ENCODE measurements at regions not wholly inside any gene's neighbourhood (a gene's known extent, or its start where the extent isn't known, plus 50 kb on each side); places are given as distances from the start of the nearest gene placed in this dataset.

DNA sequence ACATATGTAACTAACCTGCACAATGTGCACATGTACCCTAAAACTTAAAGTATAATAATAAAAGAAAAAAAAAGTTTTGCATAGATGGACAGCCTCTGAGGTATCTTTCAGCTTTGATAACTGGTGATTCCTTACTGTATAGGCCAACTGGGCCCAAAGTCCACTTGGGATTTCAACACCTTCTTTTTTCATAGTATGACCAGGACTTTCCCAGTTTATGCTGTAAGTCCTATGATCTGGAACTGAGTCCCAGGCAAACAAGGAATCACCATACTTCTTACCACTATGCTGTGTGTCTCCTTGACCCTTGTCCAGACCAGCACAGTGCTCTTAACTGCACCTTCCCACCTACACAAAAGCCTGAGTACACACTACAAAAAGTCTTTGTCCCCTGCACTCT, 205.1 kb upstream of the RBBP8 start:
- Mint-ChIP-seq H3K27me3 (no peaks in the 10 kb centered on the region), H3K9me3 (no peaks in the 10 kb centered on the region), H3K27ac (no peak overlapping the region), H3K36me3 (no peaks in the 10 kb centered on the region), H3K4me3 (no peak overlapping the region), H3K4me1 (ENCODE audit: unreplicated experiment) (peaks cover 17% of the 10 kb centered on the region)
- DNase-seq (ENCODE audit: extremely low spot score, unreplicated experiment) = no peak
- no peak for TF ChIP-seq CTCF (conservative IDR thresholded peaks at IDR 0.05)

DNA sequence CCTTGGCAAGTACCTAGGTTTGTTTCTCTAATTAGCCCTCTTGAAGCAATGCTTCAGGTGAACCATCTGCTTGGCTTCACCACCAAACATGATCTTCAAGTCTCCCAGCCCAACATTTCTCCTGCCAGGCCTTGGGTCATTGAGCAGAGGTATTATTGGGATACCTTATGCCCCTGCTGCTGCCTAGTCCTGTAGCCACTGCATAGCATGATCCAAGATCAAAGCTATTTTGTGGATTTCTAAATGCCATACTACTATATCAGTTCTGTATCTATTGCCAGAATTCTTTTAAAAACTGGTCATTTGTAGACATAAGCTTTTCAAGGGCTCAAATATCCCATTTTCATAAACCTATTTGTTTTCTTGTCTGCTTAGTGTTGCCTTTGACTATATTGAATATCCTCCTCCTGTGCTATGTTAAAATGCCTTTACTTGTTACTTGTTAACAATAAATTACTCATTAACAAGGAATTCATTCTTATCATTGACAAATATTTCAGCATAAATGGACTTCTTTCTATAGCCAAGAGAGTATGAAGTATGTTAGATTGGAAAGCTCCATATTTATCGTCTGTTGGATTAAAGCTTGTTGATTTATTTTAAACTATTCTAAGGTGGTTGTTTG, 204.5 kb upstream of the RBBP8 start:
- no peak for TF ChIP-seq CTCF (conservative IDR thresholded peaks at IDR 0.05)
- no peaks in the 10 kb centered on the region for H3K27me3 Mint-ChIP-seq
- no peak for DNase-seq (ENCODE audit: extremely low spot score, unreplicated experiment)
- no peaks in the 10 kb centered on the region for H3K9me3 Mint-ChIP-seq
- no peaks in the 10 kb centered on the region for H3K36me3 Mint-ChIP-seq
- no peak overlapping the region for H3K27ac Mint-ChIP-seq
- H3K4me3 Mint-ChIP-seq = no peak overlapping the region
- peaks cover 11% of the 10 kb centered on the region for H3K4me1 Mint-ChIP-seq (ENCODE audit: unreplicated experiment)

DNA sequence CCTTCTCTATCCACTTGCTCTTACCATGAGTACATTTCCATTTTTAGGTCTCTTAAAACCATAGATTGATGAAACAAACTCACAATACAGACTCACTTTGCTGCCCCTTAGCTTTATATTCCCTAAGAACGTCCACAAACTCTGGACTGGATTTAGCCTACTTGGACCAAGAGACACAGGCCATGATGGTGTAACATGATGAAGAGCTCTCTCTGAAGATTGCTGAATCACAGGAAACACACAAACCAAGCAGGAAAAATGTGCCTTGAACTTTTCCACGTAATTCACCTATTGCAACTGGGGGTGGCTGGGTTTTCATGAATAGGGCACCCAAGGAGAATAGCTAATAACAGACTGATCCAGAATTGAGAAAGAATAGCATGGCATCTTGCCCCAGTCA, 201.7 kb upstream of the RBBP8 start:
- H3K9me3 Mint-ChIP-seq = no peaks in the 10 kb centered on the region
- H3K27me3 Mint-ChIP-seq = no peaks in the 10 kb centered on the region
- DNase-seq (ENCODE audit: extremely low spot score, unreplicated experiment) = no peak
- H3K36me3 Mint-ChIP-seq = no peaks in the 10 kb centered on the region
- H3K4me3 Mint-ChIP-seq = no peak overlapping the region
- no peak for TF ChIP-seq CTCF (conservative IDR thresholded peaks at IDR 0.05)
- no peak overlapping the region for H3K27ac Mint-ChIP-seq
- peaks cover 18% of the 10 kb centered on the region for H3K4me1 Mint-ChIP-seq (ENCODE audit: unreplicated experiment)

DNA sequence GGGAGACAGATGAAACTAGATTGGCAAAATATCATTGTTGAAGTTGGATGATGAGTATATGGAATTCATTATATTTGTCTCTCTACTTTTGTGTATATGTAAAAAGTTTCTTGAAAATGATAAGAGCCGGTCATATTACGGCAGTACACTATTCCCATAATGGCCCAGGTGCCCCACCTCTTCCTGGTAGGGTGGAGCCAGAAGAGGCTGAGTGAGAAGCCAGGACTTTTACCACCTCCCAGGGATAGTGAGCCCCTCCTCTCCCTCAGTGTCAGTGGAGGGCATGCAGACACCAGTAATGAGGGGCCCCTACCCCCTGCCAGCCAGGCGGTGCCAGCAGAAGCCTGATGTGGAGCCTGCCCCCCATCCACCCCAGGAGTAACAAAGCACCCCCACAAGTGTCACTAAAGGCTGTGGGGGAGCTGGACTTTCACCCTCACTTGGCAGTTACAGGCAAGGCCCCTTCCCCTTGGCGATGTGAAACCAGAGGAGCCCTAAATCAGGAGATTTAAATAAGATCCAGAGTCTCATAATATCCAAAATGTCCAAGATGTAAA, 198.9 kb upstream of the RBBP8 start:
- Mint-ChIP-seq H3K27ac (no peak overlapping the region), H3K4me1 (ENCODE audit: unreplicated experiment) (peaks cover 18% of the 10 kb centered on the region), H3K9me3 (no peaks in the 10 kb centered on the region), H3K4me3 (no peak overlapping the region), H3K27me3 (no peaks in the 10 kb centered on the region), H3K36me3 (no peaks in the 10 kb centered on the region)
- DNase-seq (ENCODE audit: extremely low spot score, unreplicated experiment) = no peak
- TF ChIP-seq CTCF (conservative IDR thresholded peaks at IDR 0.05) = no peak

GRCh38 chr18:22734791-22735627, 198.1 kb upstream of the RBBP8 start:
- H3K27ac Mint-ChIP-seq = no peak overlapping the region
- H3K9me3 Mint-ChIP-seq = no peaks in the 10 kb centered on the region
- TF ChIP-seq CTCF (conservative IDR thresholded peaks at IDR 0.05) = no peak
- no peaks in the 10 kb centered on the region for H3K27me3 Mint-ChIP-seq
- peaks cover 18% of the 10 kb centered on the region for H3K4me1 Mint-ChIP-seq (ENCODE audit: unreplicated experiment)
- no peaks in the 10 kb centered on the region for H3K36me3 Mint-ChIP-seq
- DNase-seq (ENCODE audit: extremely low spot score, unreplicated experiment) = no peak
- no peak overlapping the region for H3K4me3 Mint-ChIP-seq

Data from type B pancreatic cell (in vitro differentiated cells).